ENCODE measurements at regions not wholly inside any gene's neighbourhood (a gene's known extent, or its start where the extent isn't known, plus 50 kb on each side); places are given as distances from the start of the nearest gene placed in this dataset.

- Histone ChIP-seq H3K4me3 (no peak overlapping the region), H3K27ac (no peak overlapping the region), H3K9me3 (no peaks in the 10 kb centered on the region), H3K4me2 (no peak overlapping the region), H3K4me1 (peaks cover 12% of the 10 kb centered on the region; the same call in 2 of the 3 replicates)
- FAIRE-seq (no peak), ATAC-seq (no peak), DNase-seq (ENCODE audit: low read depth in 1 of 2, low spot score in 1 of 2) (no peak)
- ChIA-PET CTCF (no interaction called here), POLR2A (no interaction called here)
- TF ChIP-seq ZNF302 (CRISPR knock-in tag; IDR thresholded peaks at IDR 0.05) (no peak), POLR2AphosphoS2 (conservative IDR thresholded peaks at IDR 0.05; ENCODE audit: low read length) (no peak), KDM5A (IDR thresholded peaks at IDR 0.05) (no peak), MAFK (IDR thresholded peaks at IDR 0.05; ENCODE audit: partially characterized antibody) (no peak), GATA3 (IDR thresholded peaks at IDR 0.05; ENCODE audit: borderline replicate concordance) (no peak), TP53 (CRISPR knock-in tag; IDR thresholded peaks at IDR 0.05) (no peak), ELK1 (IDR thresholded peaks at IDR 0.05; ENCODE audit: low read depth, low read length) (no peak), SMC3 (IDR thresholded peaks at IDR 0.05) (no peak)
- WGBS (ENCODE audit: missing lambda C conversion rate): 56% methylated on average over 3 of the region's 3 CpGs
Measured at GRCh38 chr17:71985111-71986039, 135.4 kb upstream of the SOX9 start.

GRCh38 chr17:71986886-71987285 lies 133.9 kb upstream of the SOX9 start:
- no peak overlapping the region for H3K4me2 ChIP-seq
- H3K9me3 ChIP-seq: no peaks in the 10 kb centered on the region
- no peak overlapping the region for H3K4me3 ChIP-seq
- no peak for TF ChIP-seq REST (IDR thresholded peaks at IDR 0.05)
- no peak for TF ChIP-seq MYC (IDR thresholded peaks at IDR 0.05; ENCODE audit: borderline replicate concordance, low read length)
- TF ChIP-seq BHLHE40 (IDR thresholded peaks at IDR 0.05; ENCODE audit: low read depth, low read length): no peak
- no peak for TF ChIP-seq CHD4 (IDR thresholded peaks at IDR 0.05; ENCODE audit: borderline replicate concordance)
- no peak for TF ChIP-seq GATA3 (IDR thresholded peaks at IDR 0.05; ENCODE audit: borderline replicate concordance)
- POLR2A ChIA-PET: interaction anchor here (0.7 kb wide), 1 partner anchor 11 kb away, joined by 8 read pairs; no protein-coding TSS in a partner anchor
- peaks cover 12% of the 10 kb centered on the region; the same call in 2 of the 3 replicates for H3K4me1 ChIP-seq
- 92% methylated on average over 1 of the region's 1 CpG for WGBS (ENCODE audit: missing lambda C conversion rate)
- FAIRE-seq (no peak), ATAC-seq (no peak), DNase-seq (ENCODE audit: low read depth in 1 of 2, low spot score in 1 of 2) (no peak)
- no peak overlapping the region for H3K27ac ChIP-seq
- CTCF ChIA-PET: no interaction called here

- FAIRE-seq (no peak), DNase-seq (ENCODE audit: low read depth in 1 of 2, low spot score in 1 of 2) (no peak), ATAC-seq (no peak)
- CTCF ChIA-PET: no interaction called here
- no peak overlapping the region for H3K4me3 ChIP-seq
- H3K27ac ChIP-seq: no peak overlapping the region
- peak overlapping the region; percentile 42; the same call in 2 of the 3 replicates for H3K4me2 ChIP-seq
- H3K4me1 ChIP-seq: peaks cover 12% of the 10 kb centered on the region; the same call in 2 of the 3 replicates
- WGBS (ENCODE audit: missing lambda C conversion rate): 30% methylated on average over 3 of the region's 3 CpGs
- POLR2A ChIA-PET: no interaction called here
- H3K9me3 ChIP-seq: no peaks in the 10 kb centered on the region
- no peak for TF ChIP-seq KDM5A (IDR thresholded peaks at IDR 0.05)
- TF ChIP-seq CHD2 (IDR thresholded peaks at IDR 0.05; ENCODE audit: low read length, partially characterized antibody): no peak
- TF ChIP-seq NFE2L2 (conservative IDR thresholded peaks at IDR 0.05; ENCODE audit: low read length): no peak
- no peak for TF ChIP-seq PBX3 (IDR thresholded peaks at IDR 0.05)
- TF ChIP-seq POLR2AphosphoS2 (conservative IDR thresholded peaks at IDR 0.05; ENCODE audit: low read length): no peak
- no peak for TF ChIP-seq NPAS2 (CRISPR knock-in tag; IDR thresholded peaks at IDR 0.05; ENCODE audit: borderline replicate concordance)
- no peak for TF ChIP-seq ESRRA (IDR thresholded peaks at IDR 0.05; ENCODE audit: borderline replicate concordance, low read length)
- no peak for TF ChIP-seq ELK1 (IDR thresholded peaks at IDR 0.05; ENCODE audit: low read depth, low read length)
- no peak for TF ChIP-seq ZC3H11A (IDR thresholded peaks at IDR 0.05)
- TF ChIP-seq MAZ (IDR thresholded peaks at IDR 0.05; ENCODE audit: borderline replicate concordance, low read depth, low read length): no peak
- TF ChIP-seq USF2 (IDR thresholded peaks at IDR 0.05): no peak
- no peak for TF ChIP-seq SREBF2 (IDR thresholded peaks at IDR 0.05)
Measured at GRCh38 chr17:71987634-71988033, 133.2 kb upstream of the SOX9 start.
